ENCODE measurements at regions not wholly inside any gene's neighbourhood (a gene's known extent, or its start where the extent isn't known, plus 50 kb on each side); places are given as distances from the start of the nearest gene placed in this dataset.

- no peak for DNase-seq (ENCODE audit: extremely low read depth, low read depth)
- TF ChIP-seq CTCF (IDR thresholded peaks at IDR 0.05; ENCODE audit: low read depth, low read length): no peak
Measured at GRCh38 chr7:67841896-67842295, 845.3 kb downstream of the TYW1 start.

GRCh38 chr7:67842571-67842970, 845.9 kb downstream of the TYW1 start:
- TF ChIP-seq CTCF (IDR thresholded peaks at IDR 0.05; ENCODE audit: low read depth, low read length): no peak
- DNase-seq (ENCODE audit: extremely low read depth, low read depth): no peak

GRCh38 chr7:67843001-67843565, 846.5 kb downstream of the TYW1 start:
- no peak for TF ChIP-seq CTCF (IDR thresholded peaks at IDR 0.05; ENCODE audit: low read depth, low read length)
- no peak for DNase-seq (ENCODE audit: extremely low read depth, low read depth)

- no peak for DNase-seq (ENCODE audit: extremely low read depth, low read depth)
- TF ChIP-seq CTCF (IDR thresholded peaks at IDR 0.05; ENCODE audit: low read depth, low read length): no peak
Measured at GRCh38 chr7:67843615-67844014, 847.0 kb downstream of the TYW1 start.

- no peak for DNase-seq (ENCODE audit: extremely low read depth, low read depth)
- TF ChIP-seq CTCF (IDR thresholded peaks at IDR 0.05; ENCODE audit: low read depth, low read length): no peak
Measured at GRCh38 chr7:67847092-67847787, 850.6 kb downstream of the TYW1 start.

- DNase-seq (ENCODE audit: extremely low read depth, low read depth): no peak
- TF ChIP-seq CTCF (IDR thresholded peaks at IDR 0.05; ENCODE audit: low read depth, low read length): no peak
Measured at GRCh38 chr7:67854221-67855178, 857.9 kb downstream of the TYW1 start.

GRCh38 chr7:67855322-67855721, 858.7 kb downstream of the TYW1 start:
- TF ChIP-seq CTCF (IDR thresholded peaks at IDR 0.05; ENCODE audit: low read depth, low read length): no peak
- no peak for DNase-seq (ENCODE audit: extremely low read depth, low read depth)

All from AG09319 (cell line).